ENCODE measurements at regions not wholly inside any gene's neighbourhood (a gene's known extent, or its start where the extent isn't known, plus 50 kb on each side); places are given as distances from the start of the nearest gene placed in this dataset.

DNA sequence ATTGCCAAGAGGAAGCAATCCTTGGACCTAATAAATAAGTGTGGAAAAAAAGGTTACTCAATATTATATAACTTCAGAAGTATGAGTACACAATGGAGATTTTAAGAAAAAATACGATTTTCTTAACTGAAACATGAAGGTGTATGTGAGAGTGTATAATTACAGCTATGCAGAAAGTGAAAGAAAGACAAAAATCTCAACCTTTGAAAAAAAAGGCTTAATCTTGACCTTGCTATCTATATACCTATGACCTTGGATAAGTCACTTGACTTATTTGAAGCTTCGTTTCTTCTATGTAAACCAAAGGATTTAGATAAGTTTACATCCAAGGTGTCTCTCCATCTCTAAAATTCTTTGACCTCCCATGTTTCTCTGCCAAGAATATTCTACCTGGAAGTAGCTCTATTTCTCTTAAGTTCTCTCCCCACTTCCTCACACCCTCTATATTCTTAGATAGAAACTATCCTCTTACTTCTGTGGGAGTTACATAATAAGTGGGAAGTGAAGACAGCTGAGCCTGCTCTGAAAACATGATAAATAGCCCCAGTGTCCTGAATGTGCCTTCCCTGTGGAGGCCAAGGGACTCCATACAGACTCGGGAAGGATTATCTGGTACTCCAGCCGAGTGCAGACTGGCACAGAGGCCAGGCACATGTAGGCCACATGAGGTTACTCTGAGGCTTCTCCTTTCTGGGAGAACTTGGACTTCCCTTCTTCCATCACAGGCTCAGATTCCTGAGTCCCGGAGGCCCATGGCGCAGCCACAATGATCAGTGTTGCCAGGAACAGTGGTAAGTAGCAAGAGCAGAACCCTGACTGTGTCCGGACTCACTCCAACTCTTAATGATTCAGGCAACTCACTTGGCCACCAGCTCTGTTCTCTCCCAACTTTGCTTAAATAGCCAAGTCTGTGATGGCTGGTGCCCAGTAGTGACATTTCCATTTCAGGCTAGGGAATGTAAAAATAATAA is 166.8 kb upstream of the COL8A1 start:
- no peak for TF ChIP-seq TAF1 (IDR thresholded peaks at IDR 0.05; ENCODE audit: low read depth)
- TF ChIP-seq EP300 (IDR thresholded peaks at IDR 0.05; ENCODE audit: borderline replicate concordance), result no peak
- TF ChIP-seq TCF12 (IDR thresholded peaks at IDR 0.05; ENCODE audit: low read depth), result no peak
- TF ChIP-seq, protein P1, sequence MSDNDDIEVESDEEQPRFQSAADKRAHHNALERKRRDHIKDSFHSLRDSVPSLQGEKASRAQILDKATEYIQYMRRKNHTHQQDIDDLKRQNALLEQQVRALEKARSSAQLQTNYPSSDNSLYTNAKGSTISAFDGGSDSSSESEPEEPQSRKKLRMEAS (IDR thresholded peaks at IDR 0.05), result no peak
- no peak for TF ChIP-seq CEBPB (IDR thresholded peaks at IDR 0.05)
- TF ChIP-seq, protein P2, sequence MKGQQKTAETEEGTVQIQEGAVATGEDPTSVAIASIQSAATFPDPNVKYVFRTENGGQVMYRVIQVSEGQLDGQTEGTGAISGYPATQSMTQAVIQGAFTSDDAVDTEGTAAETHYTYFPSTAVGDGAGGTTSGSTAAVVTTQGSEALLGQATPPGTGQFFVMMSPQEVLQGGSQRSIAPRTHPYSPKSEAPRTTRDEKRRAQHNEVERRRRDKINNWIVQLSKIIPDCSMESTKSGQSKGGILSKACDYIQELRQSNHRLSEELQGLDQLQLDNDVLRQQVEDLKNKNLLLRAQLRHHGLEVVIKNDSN (IDR thresholded peaks at IDR 0.05), result no peak
- TF ChIP-seq FOXM1 (IDR thresholded peaks at IDR 0.05; ENCODE audit: borderline replicate concordance, low read depth), result no peak
- no peak for TF ChIP-seq YY1 (IDR thresholded peaks at IDR 0.05; ENCODE audit: low read depth)
- no peak for TF ChIP-seq RAD21 (IDR thresholded peaks at IDR 0.05; ENCODE audit: low read depth)

Data from Ishikawa (cell line).